ENCODE measurements at regions not wholly inside any gene's neighbourhood (a gene's known extent, or its start where the extent isn't known, plus 50 kb on each side); places are given as distances from the start of the nearest gene placed in this dataset.
A peak's percentile ranks its signal among the peaks of the same experiment; 100 is the strongest.

DNA sequence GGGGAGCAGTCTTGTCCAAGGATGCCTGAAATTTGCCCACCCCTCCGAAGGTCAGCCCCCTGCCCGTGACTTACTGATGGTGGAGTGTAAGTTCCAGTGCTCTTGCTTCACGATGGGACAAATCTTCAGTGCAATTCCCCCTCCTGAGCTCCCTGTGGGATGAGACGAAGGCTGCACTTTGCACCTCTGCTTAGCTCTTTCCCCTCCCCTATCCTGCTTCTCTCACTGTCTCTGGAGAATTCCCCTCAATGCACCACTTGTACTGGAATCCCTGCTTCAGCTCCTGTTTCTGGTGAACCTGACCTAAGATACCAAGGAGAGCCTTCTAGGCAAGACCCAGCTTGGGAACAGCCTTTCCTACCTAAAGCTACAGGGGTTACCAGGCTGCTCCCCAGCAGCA, 122.9 kb upstream of the ZMIZ1 start:
- WGBS, 2 donors, result 83 to 84% methylated on average over 4 of the region's 4 CpGs
- H3K4me3 ChIP-seq, result no peak overlapping the region
- intact Hi-C loops (cut with DNase I), result no loop called here
- TF ChIP-seq, protein P1, sequence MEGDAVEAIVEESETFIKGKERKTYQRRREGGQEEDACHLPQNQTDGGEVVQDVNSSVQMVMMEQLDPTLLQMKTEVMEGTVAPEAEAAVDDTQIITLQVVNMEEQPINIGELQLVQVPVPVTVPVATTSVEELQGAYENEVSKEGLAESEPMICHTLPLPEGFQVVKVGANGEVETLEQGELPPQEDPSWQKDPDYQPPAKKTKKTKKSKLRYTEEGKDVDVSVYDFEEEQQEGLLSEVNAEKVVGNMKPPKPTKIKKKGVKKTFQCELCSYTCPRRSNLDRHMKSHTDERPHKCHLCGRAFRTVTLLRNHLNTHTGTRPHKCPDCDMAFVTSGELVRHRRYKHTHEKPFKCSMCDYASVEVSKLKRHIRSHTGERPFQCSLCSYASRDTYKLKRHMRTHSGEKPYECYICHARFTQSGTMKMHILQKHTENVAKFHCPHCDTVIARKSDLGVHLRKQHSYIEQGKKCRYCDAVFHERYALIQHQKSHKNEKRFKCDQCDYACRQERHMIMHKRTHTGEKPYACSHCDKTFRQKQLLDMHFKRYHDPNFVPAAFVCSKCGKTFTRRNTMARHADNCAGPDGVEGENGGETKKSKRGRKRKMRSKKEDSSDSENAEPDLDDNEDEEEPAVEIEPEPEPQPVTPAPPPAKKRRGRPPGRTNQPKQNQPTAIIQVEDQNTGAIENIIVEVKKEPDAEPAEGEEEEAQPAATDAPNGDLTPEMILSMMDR (IDR thresholded peaks at IDR 0.05), result no peak
- ATAC-seq (no peak), FAIRE-seq (no peak), DNase-seq (peak in 1 of 6 donors; percentile 15)
- no peaks in the 10 kb centered on the region for H3K9me3 ChIP-seq
- no peak overlapping the region for H3K27ac ChIP-seq
- no peaks in the 10 kb centered on the region for H3K36me3 ChIP-seq
- no peaks in the 10 kb centered on the region for H3K27me3 ChIP-seq
- H3K4me1 ChIP-seq, result no peaks in the 10 kb centered on the region

DNA sequence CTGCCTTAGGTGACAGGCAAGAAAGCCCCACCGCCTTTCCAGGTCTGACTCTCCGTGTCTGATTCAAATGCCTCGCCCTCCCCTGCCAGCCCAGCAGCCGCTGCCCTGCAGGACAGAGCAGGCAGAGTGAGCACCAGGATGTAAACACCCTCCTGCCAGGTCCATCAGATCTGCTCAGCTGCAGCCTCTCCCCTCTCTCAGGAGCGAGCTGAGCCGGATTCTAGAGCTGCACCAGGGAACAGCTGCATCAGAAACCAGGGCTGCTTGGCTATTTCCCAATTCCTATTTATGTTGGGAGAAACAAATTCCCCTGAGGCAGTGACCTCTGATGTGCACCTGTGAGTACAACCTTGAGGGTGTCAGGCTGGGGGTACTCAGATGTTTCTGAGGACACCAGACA, 121.5 kb upstream of the ZMIZ1 start:
- H3K36me3 ChIP-seq, result no peaks in the 10 kb centered on the region
- intact Hi-C loops (cut with DNase I), result no loop called here
- no peaks in the 10 kb centered on the region for H3K4me1 ChIP-seq
- H3K27me3 ChIP-seq, result no peaks in the 10 kb centered on the region
- TF ChIP-seq, protein P1 (IDR thresholded peaks at IDR 0.05), result no peak
- no peaks in the 10 kb centered on the region for H3K9me3 ChIP-seq
- WGBS, 2 donors, result 85 to 92% methylated on average over 6 of the region's 6 CpGs
- H3K27ac ChIP-seq, result no peak overlapping the region
- no peak overlapping the region for H3K4me3 ChIP-seq
- ATAC-seq (no peak), DNase-seq (peak in 1 of 6 donors; percentile 27), FAIRE-seq (no peak)

DNA sequence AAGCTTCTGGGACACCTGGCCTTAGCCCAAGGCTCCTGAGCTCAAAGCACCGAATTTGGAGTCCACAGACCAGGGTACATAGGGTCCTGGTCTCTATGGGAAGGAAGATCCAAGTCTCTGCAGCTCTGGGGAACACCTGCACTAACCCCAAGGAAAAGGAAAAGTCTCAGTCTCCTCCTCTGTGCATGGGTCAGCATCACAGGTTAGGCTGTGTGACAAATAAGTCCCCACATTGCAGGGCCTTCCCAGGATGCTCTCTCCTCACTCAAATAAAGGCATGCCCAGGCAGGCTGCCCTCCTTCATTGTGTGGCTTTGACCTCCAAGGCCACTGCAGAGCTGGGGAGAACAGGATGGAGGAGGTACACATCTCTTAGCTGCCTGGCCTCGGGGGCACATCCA, 121.0 kb upstream of the ZMIZ1 start:
- Histone ChIP-seq H3K27me3 (no peaks in the 10 kb centered on the region), H3K27ac (no peak overlapping the region), H3K4me1 (no peaks in the 10 kb centered on the region), H3K4me3 (no peak overlapping the region), H3K9me3 (no peaks in the 10 kb centered on the region), H3K36me3 (no peaks in the 10 kb centered on the region)
- FAIRE-seq (no peak), DNase-seq (peak in 1 of 6 donors; percentile 8), ATAC-seq (no peak)
- TF ChIP-seq, protein P1 (IDR thresholded peaks at IDR 0.05), result no peak
- WGBS, 2 donors, result 72 to 81% methylated on average over 2 of the region's 2 CpGs
- intact Hi-C loops (cut with DNase I), result no loop called here

DNA sequence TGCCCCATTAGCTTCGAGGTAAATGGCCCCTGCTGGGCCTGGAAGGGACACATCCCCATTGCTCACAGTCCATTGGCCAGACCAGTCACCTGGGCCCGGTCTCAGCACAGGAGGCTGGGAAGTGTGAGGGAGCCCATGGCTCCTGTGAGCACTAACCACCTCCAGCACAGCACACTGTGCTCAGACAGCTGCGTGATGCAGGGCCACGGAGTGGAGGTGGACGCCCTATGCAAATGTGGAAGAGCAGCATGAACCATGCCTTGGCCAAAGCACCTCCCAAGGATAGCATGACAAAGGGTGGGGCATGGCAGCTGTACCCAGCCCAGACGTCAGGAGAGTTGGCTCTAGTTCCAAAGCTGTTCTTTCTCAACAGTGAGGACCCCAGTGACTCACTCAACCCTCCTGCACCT, 120.1 kb upstream of the ZMIZ1 start:
- no peak for FAIRE-seq

More for the DNA sequence above, 120.1 kb upstream of the ZMIZ1 start:
- H3K27me3 ChIP-seq, result no peaks in the 10 kb centered on the region
- ATAC-seq (no peak), DNase-seq (peak in 1 of 6 donors; percentile 27)
- H3K27ac ChIP-seq, result no peak overlapping the region
- H3K36me3 ChIP-seq, result no peaks in the 10 kb centered on the region
- H3K4me1 ChIP-seq, result no peaks in the 10 kb centered on the region
- TF ChIP-seq, protein P1 (IDR thresholded peaks at IDR 0.05), result no peak
- H3K4me3 ChIP-seq, result no peak overlapping the region
- intact Hi-C loops (cut with DNase I), result no loop called here
- WGBS, 2 donors, result 83 to 85% methylated on average over 6 of the region's 6 CpGs
- H3K9me3 ChIP-seq, result no peaks in the 10 kb centered on the region

Data from pancreas (tissue), 10 donors.